DMS153 (cell line): ENCODE measurements at regions not wholly inside any gene's neighbourhood (a gene's known extent, or its start where the extent isn't known, plus 50 kb on each side); places are given as distances from the start of the nearest gene placed in this dataset.
"Not testable (repeated sequence)": the region's sequence is repeated elsewhere in the genome, so short reads cannot be mapped to it uniquely, and the experiment has no call there.

Experiments used
- DNase-seq: peaks from one replicate; lab custom pipeline; 2025; lab: John Stamatoyannopoulos, UW

DNA sequence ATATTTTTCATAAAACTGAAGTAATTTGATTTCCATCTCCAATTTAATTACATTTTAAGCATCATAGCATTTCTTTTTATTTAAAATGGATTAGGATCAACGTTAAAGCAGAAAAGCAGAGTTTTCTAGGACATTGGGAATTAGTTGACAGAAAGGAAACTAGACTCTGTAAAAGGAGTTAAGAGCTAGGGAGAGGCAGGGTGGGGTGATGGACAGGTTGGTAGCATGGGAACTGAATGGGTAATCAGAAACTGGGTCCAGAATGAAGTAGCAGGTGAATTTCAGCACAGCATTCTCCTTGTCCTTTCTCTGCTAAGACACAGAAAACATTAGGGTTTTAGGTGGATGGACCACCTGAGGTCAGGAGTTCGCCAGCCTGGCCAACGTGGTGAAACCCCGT, 97.6 kb downstream of the ANAPC4 start:
- no peak for DNase-seq

- no peak for DNase-seq
Observed at GRCh38 chr4:25477221-25477620, 100.2 kb downstream of the ANAPC4 start.

- no peak for DNase-seq
Observed at GRCh38 chr4:25481648-25482047, 104.6 kb downstream of the ANAPC4 start.

DNA sequence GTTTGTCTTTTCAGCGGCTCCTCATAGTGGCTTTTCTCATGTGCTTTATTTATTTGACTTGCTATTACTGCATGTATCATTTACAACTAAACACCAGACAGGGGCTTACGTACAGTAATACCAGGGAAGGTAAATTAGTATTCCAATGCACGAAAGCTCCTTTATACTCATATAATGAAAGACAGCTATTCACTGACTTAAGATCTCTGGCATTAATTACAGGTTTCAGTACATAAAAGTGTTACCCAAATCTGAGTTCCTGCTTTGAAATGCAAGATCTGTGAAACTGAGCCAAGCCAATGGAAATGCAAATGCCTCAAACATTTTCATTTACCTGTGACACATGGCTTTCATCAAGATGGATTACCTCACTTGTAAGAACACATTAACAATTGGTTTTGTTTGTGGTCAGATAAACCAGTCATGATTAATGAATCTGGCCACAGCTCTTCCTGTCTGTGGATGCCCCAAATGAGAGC, 107.2 kb downstream of the ANAPC4 start:
- peak; percentile 56 for DNase-seq

DNA sequence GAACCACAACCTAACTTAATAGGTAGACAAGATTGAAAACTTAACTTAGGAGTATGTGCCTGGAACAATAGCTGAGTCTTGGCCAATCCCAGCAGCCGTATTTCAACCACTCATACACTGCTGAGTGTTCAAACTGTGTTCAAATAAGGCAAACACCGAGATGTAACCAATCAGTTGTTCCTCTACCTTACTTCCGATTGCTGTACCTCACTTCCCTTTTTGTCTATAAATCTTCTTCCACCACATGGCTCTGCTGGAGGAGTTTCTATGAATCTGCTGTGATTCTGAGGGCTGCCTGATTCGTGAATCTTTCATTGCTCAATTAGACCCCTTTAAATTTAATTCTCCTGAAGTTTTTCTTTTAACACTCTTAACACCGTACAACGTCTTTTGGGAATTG, 108.0 kb downstream of the ANAPC4 start:
- no peak for DNase-seq

- DNase-seq, result no peak
Observed at GRCh38 chr4:25486171-25486570, 109.1 kb downstream of the ANAPC4 start.

DNA sequence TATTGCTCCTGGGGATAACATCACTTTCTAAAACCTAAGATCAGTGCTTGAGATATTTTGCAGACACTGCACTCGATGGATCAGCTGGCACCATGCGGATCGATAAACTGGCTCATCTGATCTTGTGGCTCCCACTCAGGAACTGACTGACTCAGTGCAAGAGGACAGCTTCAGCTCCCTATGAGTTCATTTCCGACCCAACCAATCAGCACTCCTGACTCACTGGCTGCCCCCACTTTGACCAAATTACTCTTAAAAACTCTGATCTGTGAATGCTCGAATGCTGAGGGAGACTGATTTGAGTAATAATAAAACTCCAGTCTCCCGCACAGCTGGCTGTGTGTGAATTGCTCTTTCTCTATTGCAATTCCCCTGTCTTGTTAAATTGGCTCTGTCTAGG, 110.1 kb downstream of the ANAPC4 start:
- DNase-seq, result no peak

- no peak for DNase-seq
Observed at GRCh38 chr4:25489253-25489797, 112.3 kb downstream of the ANAPC4 start.

GRCh38 chr4:25493466-25493865, 116.4 kb downstream of the ANAPC4 start:
- DNase-seq, result no peak

- no peak for DNase-seq
Observed at GRCh38 chr4:25494166-25494565, 117.1 kb downstream of the ANAPC4 start.

DNA sequence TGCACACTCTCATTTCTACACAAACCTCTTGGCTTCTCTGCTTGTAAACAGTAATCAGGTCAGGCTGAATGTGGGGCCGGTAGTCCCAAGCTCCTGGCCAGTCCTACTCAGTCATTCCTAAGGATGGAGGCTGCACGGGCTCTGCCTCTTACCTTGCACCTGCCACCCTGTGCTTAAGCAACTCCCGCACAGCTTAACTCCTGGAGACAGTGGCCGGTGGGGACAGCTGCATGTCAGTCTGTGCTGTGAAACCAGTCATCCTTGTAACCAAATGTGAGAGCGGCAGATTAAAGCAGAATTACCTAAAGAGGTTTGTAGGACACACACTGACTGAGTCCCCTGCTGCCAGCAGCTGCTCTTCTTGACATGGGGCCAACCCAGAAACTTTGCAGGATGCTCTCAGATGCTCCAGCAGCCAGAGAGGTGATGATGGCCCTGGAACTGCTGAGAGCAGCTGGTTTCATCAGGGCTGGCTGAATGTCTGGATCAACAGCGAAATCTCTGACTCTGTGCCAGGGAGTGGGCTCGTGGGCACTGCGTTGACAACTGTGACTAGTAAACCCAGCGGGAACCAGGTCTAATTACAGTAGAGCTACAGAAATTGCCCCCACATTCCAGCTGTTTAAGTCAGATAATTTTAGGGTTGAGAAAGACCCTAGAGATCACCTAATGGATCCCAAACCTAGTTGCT, 123.7 kb downstream of the ANAPC4 start:
- no peak for DNase-seq

DNA sequence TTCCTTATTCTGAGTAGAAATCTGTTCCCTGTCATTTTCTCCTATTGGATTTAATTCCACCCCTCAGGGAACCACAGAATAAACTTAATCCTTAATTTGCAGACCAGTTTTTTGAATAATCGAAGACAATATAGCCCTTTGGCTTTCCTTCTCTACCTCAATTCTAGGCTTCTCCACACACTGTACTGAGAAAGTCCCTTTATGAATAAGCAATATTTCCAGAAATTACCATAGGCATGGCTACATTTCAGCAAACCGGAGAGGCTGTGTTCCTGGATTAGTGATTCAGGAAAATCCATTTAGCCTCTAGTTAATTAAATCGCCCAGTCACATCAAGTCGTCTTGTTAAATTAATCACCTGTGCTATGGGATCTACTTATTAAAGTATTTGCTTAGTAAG, 125.1 kb downstream of the ANAPC4 start:
- DNase-seq, result no peak

GRCh38 chr4:25503779-25504178, 126.7 kb downstream of the ANAPC4 start:
- DNase-seq, result no peak

DNA sequence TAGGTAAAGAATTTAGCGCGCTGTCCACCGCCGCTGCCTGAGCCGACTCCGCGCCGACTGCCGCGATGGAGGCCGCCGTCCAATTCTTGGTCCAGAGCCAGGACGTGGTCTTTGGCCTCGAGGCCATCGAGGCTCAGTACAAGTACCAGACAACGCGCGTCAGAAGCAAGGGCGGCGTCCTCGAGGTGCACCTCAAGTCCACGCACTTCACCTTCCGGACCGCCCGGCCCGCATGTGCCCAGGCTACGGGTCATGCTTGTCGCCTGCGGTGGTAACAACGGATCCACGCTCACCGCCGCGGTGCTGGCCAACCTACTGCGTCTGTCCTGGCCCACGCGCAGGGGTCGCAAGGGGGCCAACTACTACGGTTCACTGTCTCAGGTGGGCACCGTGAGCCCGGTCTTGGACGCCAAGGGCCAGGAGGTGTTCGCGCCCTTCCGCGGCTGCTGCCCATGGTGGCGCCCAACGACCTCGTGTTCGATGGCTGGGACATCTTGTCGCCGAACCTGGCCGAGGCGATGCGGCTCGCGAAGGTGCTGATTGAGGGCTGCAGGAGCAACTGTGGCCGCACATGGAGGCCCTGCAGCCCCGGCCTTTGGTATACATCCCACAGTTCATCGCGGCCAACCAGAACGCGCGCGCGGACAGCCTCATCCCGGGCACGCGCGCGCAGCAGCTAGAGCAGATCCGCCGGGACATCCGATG, 128.0 kb downstream of the ANAPC4 start:
- no peak for DNase-seq

- DNase-seq, result no peak
Observed at GRCh38 chr4:25505637-25505991, 128.6 kb downstream of the ANAPC4 start.

DNA sequence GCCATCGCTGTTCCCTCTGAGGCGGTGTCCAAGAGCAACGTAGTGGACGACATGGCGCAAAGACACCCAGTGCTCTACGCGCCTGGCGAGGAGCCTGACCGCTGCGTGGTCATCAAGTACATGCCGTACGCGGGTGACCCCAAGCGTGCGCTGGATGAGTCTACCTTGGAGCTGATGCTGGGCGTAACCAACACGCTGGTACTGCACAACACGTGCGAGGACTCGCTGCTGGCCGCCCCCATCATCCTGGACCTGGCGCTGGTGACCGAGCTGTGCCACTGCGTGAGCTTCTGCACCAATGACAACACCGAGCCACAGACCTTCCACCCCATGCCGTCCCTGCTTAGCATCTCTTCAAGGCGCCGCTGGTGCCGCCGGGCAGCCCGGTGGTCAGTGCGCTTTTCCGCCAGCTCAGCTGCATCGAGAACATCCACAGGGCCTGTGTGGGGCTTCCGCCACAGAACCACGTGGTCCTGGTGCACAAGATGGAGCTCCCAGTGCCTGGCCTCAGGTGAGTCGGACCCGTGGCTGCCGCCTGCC, 129.0 kb downstream of the ANAPC4 start:
- DNase-seq, result no peak

DNA sequence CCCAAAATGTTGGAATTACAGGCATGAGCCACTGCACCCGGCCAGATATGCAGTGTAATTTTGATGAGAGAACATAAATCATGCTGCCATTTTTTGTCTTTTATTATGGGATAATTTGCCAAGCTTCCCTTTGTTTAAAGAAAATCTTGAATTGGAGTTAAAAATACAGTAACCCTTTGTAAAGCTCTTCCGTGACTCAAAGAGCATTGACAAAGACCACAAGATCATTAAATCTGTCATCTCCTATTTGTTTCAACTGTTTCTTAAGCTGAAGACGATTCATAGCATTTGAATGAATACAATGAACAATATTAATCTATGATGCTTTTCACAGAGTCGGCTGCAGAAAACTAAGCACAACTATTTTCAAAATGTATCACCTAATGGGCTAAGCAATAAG, 132.6 kb downstream of the ANAPC4 start:
- no peak for DNase-seq

GRCh38 chr4:25511823-25512222, 134.8 kb downstream of the ANAPC4 start:
- not testable (repeated sequence) for DNase-seq

DNA sequence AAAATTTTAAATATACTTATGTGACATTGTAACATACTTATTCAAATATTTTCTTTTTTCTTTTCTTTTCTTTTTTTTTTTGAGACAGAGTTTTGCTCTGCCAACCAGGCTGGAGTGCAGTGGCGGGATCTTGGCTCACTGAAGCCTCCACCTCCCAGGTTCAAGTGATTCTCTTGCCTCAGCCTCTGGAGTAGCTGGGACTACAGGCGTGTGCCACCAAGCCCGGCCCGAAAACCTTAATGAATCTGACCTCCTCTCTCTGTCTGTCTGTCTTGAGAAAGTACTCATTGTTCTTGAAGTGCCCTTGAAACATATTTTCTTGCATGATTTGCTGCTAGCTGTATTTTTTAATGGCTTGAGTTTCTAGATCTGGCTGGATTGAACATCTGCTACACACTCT, 136.8 kb downstream of the ANAPC4 start:
- DNase-seq, result no peak

DNA sequence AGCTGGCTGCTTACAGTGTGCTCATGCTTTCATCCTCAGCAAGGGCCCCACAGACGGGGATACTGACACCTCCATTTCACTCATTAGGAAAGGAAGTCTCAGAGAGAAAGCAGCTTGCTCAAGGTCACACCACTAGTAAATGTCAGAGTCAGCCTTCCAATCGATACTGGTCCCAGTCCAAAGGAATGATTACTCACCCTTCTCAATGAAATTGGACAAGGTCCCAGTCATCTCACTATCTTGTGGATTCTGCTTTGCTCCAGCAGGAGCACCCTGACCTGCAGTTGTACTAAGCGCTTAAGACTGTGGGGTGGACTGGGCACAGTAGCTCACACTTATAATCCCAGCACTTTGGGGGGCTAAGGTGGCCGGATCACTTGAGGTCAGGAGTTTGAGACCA, 132.2 kb upstream of the SLC34A2 start:
- no peak for DNase-seq

DNA sequence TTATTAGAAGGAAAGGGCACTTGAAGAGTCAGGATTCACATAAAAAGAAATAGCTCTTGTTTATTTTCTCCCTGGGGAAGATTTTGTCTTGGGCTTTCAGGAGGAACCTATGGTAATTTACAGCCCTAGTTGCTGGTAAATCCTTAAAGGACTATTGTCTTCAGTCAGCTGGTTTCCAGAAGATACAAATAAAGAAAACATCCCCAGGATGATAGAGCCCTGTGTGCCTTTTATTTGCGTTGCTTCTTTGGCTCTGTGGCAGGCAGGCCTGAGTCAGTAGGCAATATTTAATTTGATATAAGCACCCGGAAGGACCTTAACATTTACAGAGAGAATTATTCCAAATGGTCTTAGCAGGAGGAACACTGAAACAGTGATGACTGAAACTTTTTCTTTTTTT, 131.0 kb upstream of the SLC34A2 start:
- DNase-seq, result no peak

GRCh38 chr4:25525896-25526295, 129.8 kb upstream of the SLC34A2 start:
- DNase-seq, result no peak

GRCh38 chr4:25527034-25527433, 128.6 kb upstream of the SLC34A2 start:
- DNase-seq, result no peak
